ENCODE measurements at regions not wholly inside any gene's neighbourhood (a gene's known extent, or its start where the extent isn't known, plus 50 kb on each side); places are given as distances from the start of the nearest gene placed in this dataset.

- TF ChIP-seq CHD7 (IDR thresholded peaks at IDR 0.05; ENCODE audit: insufficient replicate concordance, low read length) (no peak), SIX5 (IDR thresholded peaks at IDR 0.05; ENCODE audit: low read depth, low read length) (no peak), CTBP2 (IDR thresholded peaks at IDR 0.05; ENCODE audit: borderline replicate concordance, insufficient read depth, insufficient read length, low read length) (no peak), CBX8 (IDR thresholded peaks at IDR 0.05; ENCODE audit: borderline replicate concordance, low read depth, low read length) (no peak)
These were observed 223.9 kb downstream of the TGFB2 start (continued) for GRCh38 chr1:218568962-218569550.
